Astrocyte (in vitro differentiated cells and primary cell): ENCODE measurements at regions not wholly inside any gene's neighbourhood (a gene's known extent, or its start where the extent isn't known, plus 50 kb on each side); places are given as distances from the start of the nearest gene placed in this dataset.

Source experiments
- CTCF ChIP-seq: IDR thresholded peaks from 2 replicates; pipeline ENCODE4 v1.5.1; 2011; ENCODE audit warnings: low read depth, mild to moderate bottlenecking, inconsistent platforms, low read length, moderate library complexity; ENCODE audit not compliant: insufficient read depth
- EZH2 ChIP-seq: IDR thresholded peaks from 2 replicates; pipeline ENCODE4 v1.6.1; 2012; ENCODE audit warnings: mild to moderate bottlenecking, low read length, inconsistent platforms; ENCODE audit not compliant: insufficient read depth

DNA sequence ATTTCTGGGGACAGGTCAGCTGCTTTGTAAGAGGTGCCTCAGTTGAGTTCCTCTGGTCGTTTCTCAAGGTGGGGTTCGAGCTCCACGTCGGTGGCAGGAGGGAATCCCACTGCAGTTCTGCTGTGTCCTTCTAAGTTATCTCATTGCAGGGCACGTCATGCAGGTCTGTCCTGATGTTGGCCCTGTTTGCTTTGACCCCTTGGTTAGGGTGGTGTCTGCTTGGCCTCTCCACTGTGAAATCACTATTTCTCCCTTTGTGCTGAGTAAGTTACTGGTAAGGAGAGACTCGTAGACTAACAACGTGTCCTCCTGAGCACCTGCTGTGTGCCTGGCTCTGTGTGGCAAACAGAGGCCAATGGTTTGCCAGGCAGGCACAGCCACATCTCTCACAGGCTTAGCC, 372.9 kb upstream of the ZMIZ1 start:
- TF ChIP-seq CTCF (no peak), EZH2 (no peak)
